ENCODE measurements at regions not wholly inside any gene's neighbourhood (a gene's known extent, or its start where the extent isn't known, plus 50 kb on each side); places are given as distances from the start of the nearest gene placed in this dataset.

DNA sequence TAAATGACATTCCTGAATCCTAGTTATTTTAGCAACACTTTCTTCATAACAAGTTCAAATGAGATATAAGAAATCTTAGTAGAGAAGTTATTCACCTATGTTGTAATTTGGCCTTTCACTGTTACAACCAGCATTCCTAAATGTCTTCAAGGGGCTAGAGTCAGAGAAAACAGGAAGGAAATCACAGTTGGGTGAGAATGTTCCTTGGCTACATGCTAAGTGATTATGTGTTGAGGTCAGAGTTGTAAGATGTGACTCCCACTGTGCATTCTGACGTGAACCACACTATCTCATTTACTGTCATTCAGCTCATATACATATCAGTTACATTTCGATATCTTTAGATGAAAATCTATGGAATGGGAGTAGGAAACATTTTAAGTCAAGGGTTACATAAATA is 51.0 kb upstream of the MLIP start:
- DNase-seq: no peak

All from RPMI8226 (cell line).